ENCODE measurements at regions not wholly inside any gene's neighbourhood (a gene's known extent, or its start where the extent isn't known, plus 50 kb on each side); places are given as distances from the start of the nearest gene placed in this dataset.

DNA sequence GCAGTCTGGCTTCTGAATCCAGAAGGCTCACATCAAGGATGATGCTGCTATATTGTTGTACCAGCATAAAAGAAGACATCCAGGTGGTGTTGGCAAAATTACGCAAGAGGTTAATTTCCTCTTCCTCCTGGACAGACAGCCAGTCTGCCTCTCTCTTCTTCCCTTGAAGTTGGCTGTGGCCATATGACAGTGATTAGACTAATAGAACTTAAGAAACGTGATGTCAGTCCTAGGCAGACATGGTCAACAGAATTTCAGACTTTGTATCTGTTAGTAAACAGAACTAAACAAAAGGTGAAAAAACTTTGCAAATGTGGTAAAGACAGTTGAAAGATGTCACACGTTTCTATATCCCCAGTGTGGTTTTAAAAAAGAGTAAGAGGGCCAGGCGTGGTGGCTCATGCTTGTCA, 465.2 kb upstream of the NR2F2 start:
- in situ Hi-C loops (cut with HindIII; ENCODE audit: extremely low pct_ligation_motif_present, low pct_unique_long_range_greater_than_20kb): no loop called here
- H3K79me2 ChIP-seq (ENCODE audit: insufficient read depth, low read length): no peaks in the 10 kb centered on the region
- no peaks in the 10 kb centered on the region for H3K4me1 ChIP-seq (ENCODE audit: insufficient read depth, low read length)
- CTCF ChIA-PET (ENCODE audit: low intra/inter-chr PET ratio, low total read pairs): no interaction called here
- no peak overlapping the region for H3K9ac ChIP-seq (ENCODE audit: insufficient read depth, low read depth, low read length)
- DNase-seq (ENCODE audit: low spot score): no peak
- intact Hi-C loops (cut with micrococcal nuclease; ENCODE audit: unreplicated experiment): no loop called here
- 23% methylated on average over 4 of the region's 4 CpGs for WGBS (ENCODE audit: low lambda C conversion rate)
- H3K27me3 ChIP-seq (ENCODE audit: control insufficient read depth in 1 of 2, insufficient read depth in 2 of 2, low read length in 2 of 2): no peaks in the 10 kb centered on the region
- no TSS peak for BruUV-seq (replicated peaks)
- H3K4me3 ChIP-seq (replicated peaks in 1 of 3; ENCODE audit: insufficient read depth in 1 of 3, low read depth in 2 of 3, low read length in 3 of 3): no peak overlapping the region
- no peak overlapping the region for H2AFZ ChIP-seq (ENCODE audit: low read length)
- H3K36me3 ChIP-seq (replicated peaks in 1 of 2; ENCODE audit: control insufficient read depth in 1 of 2, insufficient read depth in 2 of 2, low read length in 2 of 2): no peaks in the 10 kb centered on the region
- no peak for FAIRE-seq
- no peaks in the 10 kb centered on the region for H4K20me1 ChIP-seq (ENCODE audit: insufficient read depth, low read length)
- no peak overlapping the region for H3K4me2 ChIP-seq (ENCODE audit: low read depth, low read length)
- TF ChIP-seq KDM3A (CRISPR knock-in tag; IDR thresholded peaks at IDR 0.05; ENCODE audit: low read depth) (no peak), CEBPB (IDR thresholded peaks at IDR 0.05; ENCODE audit: borderline replicate concordance, low read depth, low read length) (peak; percentile 37; the same call in 1 of the 2 replicates)
- no peak for ATAC-seq
- POLR2A ChIA-PET: no interaction called here
- H3K9me3 ChIP-seq (ENCODE audit: low read length): no peaks in the 10 kb centered on the region
- H3K27ac ChIP-seq (ENCODE audit: extremely low read length, insufficient read depth, low read length): no peak overlapping the region

DNA sequence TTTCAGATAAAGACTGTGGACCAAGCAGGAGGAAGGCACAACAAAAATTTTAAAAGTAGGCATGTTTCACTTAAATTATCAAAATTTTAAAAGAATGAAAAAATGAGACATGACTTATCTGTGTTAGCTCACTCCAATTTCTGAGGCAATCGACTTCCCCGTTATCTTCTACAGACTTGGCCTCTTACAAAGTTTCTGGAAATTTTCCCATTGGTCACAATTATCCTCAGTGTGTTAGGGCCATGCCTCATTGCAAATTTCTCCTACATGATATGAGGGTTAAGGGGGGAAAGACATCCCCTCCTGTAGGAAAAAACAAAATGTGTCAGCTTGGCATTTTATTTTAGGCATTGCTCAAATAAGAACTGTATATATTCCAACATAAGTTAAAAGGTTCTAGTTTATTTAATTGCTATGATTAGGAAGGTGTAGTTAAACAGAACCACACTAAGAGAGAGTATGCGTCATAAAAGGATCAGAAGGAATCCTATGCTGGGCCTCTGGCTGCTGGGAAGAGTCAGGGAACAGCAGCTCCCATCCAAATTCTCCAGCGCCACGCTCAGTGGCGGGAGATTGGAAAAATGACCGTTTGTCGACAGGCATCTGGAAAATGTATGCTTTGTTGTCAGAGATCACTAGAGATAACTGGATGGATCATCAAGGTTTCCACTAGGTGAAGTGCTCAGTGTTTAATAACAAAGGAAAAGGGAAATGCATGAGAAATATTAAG, 463.6 kb upstream of the NR2F2 start:
- POLR2A ChIA-PET: no interaction called here
- Histone ChIP-seq H2AFZ (ENCODE audit: low read length) (no peak overlapping the region), H3K27ac (ENCODE audit: extremely low read length, insufficient read depth, low read length) (no peak overlapping the region), H3K4me3 (replicated peaks in 1 of 3; ENCODE audit: insufficient read depth in 1 of 3, low read depth in 2 of 3, low read length in 3 of 3) (no peak overlapping the region), H3K36me3 (replicated peaks in 1 of 2; ENCODE audit: control insufficient read depth in 1 of 2, insufficient read depth in 2 of 2, low read length in 2 of 2) (no peaks in the 10 kb centered on the region), H3K79me2 (ENCODE audit: insufficient read depth, low read length) (no peaks in the 10 kb centered on the region), H3K4me2 (ENCODE audit: low read depth, low read length) (no peak overlapping the region), H3K4me1 (ENCODE audit: insufficient read depth, low read length) (no peaks in the 10 kb centered on the region), H3K9me3 (ENCODE audit: low read length) (no peaks in the 10 kb centered on the region), H3K27me3 (ENCODE audit: control insufficient read depth in 1 of 2, insufficient read depth in 2 of 2, low read length in 2 of 2) (no peaks in the 10 kb centered on the region), H4K20me1 (ENCODE audit: insufficient read depth, low read length) (no peaks in the 10 kb centered on the region), H3K9ac (ENCODE audit: insufficient read depth, low read depth, low read length) (no peak overlapping the region)
- CTCF ChIA-PET (ENCODE audit: low intra/inter-chr PET ratio, low total read pairs): no interaction called here
- WGBS (ENCODE audit: low lambda C conversion rate): 46% methylated on average over 8 of the region's 8 CpGs
- no peak for DNase-seq (ENCODE audit: low spot score)
- no peak for ATAC-seq
- FAIRE-seq: no peak
- in situ Hi-C loops (cut with HindIII; ENCODE audit: extremely low pct_ligation_motif_present, low pct_unique_long_range_greater_than_20kb): no loop called here
- intact Hi-C loops (cut with micrococcal nuclease; ENCODE audit: unreplicated experiment): no loop called here
- no peak for TF ChIP-seq CENPT (CRISPR knock-in tag; IDR thresholded peaks at IDR 0.05; ENCODE audit: low read depth)
- TF ChIP-seq, protein P1, sequence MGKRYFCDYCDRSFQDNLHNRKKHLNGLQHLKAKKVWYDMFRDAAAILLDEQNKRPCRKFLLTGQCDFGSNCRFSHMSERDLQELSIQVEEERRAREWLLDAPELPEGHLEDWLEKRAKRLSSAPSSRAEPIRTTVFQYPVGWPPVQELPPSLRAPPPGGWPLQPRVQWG (CRISPR knock-in tag; IDR thresholded peaks at IDR 0.05; ENCODE audit: borderline replicate concordance, low read depth): no peak
- no peak for TF ChIP-seq CHD2 (IDR thresholded peaks at IDR 0.05; ENCODE audit: low read depth, low read length)
- no peak for TF ChIP-seq ZNF317 (CRISPR knock-in tag; IDR thresholded peaks at IDR 0.05)
- BruUV-seq (replicated peaks): no TSS peak
